ENCODE measurements at regions not wholly inside any gene's neighbourhood (a gene's known extent, or its start where the extent isn't known, plus 50 kb on each side); places are given as distances from the start of the nearest gene placed in this dataset.
"Not testable (repeated sequence)": the region's sequence is repeated elsewhere in the genome, so short reads cannot be mapped to it uniquely, and the experiment has no call there.

GRCh38 chr20:30297878-30298595 is 959.4 kb upstream of the DEFB115 start:
- not testable (repeated sequence) for DNase-seq

GRCh38 chr20:30300220-30300642 is 957.2 kb upstream of the DEFB115 start:
- DNase-seq, result not testable (repeated sequence)

DNA sequence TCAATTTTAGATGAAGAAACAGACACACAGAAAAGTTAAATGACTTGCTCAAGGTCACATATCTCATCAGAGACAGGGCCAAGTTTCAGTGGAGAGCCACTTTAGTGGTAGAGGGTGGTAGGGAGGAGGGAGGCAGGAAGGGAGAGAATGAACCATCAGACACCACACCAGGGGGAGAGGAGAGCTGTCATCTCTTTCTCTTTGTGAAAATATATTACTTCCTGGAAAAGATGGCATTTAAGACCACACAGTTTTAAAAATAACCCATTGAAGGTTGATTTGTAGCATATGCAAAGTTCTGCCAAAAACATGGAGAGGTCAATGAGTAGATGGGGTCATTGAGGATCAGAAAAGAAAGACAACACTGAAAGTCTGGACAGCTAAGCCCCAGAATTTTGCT is 954.7 kb upstream of the DEFB115 start:
- DNase-seq, result not testable (repeated sequence)

DNA sequence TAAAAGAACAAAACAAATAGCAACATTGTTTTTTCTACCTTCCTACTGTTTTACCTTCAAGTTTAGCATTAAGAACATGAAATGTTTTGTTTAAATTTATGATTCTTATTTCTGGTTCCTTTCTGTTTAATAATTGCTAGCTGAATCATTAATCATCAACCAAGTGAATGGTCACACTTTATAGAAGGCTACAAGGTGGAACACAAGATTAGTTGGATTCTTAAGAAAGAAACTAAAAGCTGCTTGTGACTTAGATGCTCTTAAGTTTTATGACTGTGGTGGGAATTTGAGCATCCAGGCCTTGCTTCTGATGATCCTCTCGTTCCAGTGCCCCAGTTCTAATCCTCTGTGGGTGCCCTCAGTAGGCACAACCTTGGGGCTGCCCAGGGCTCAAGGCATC is 947.5 kb upstream of the DEFB115 start:
- not testable (repeated sequence) for DNase-seq

GRCh38 chr20:30310385-30310784 is 947.1 kb upstream of the DEFB115 start:
- not testable (repeated sequence) for DNase-seq

- not testable (repeated sequence) for DNase-seq
Observed at GRCh38 chr20:30312220-30312619, 945.2 kb upstream of the DEFB115 start.

- DNase-seq, result not testable (repeated sequence)
Observed at GRCh38 chr20:30313660-30314059, 943.8 kb upstream of the DEFB115 start.

DNA sequence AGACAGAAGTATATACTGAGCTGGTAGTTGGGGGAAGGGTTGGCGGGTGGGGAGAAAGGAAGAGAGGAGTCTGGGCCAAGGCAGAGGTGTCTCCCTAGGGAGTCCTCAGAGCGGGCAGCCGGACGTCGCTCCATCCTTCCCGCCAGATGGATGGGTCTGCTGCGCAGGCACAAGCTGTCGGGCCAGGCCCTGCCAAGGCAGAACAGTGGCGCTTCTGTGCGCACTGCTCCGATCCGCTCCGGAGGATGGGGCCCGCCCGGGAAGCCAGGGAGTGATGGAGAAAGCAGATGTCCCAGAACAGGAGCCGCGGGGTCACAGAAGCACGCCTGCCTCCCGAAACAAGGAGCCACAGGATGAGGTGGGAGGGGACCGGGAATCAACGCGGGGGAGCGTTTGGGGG is 941.4 kb upstream of the DEFB115 start:
- not testable (repeated sequence) for DNase-seq

DNA sequence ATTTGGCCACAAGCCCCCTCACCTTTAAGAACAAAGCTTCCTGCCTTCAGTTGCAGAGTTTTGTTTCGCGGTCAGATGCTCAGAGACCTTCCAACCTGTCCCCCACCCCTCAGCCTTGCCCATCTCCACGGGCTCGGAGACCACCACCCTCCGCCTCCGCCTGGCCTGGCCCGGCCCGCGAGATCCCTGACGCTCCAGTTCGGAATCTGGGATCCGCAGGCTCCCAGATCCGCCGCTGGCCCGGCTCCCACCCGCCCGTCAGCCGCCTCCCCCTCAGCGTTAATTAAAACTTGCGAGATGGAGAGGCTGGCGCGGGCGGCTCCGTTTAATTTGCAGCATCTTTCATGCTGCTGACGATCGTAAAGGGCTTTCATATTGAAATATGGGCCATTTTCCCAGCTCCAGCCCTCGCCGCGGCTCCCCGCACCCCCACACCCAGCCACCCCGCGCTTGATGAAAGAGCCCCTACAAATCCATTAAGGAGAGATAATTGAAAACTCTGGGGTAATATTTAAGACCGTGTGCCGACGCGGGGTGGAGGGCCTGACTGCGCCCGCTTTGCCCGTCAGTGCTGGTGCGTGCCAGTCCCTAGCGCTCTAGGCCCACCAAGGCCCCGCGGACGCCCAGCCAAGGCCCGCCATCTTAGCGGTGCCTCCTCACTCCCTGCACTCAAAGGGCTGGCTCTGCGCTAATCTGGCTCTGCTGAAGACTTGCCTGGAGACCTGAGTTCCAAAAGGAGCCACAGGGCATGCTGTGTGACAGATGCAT is 940.7 kb upstream of the DEFB115 start:
- DNase-seq, result not testable (repeated sequence)

DNA sequence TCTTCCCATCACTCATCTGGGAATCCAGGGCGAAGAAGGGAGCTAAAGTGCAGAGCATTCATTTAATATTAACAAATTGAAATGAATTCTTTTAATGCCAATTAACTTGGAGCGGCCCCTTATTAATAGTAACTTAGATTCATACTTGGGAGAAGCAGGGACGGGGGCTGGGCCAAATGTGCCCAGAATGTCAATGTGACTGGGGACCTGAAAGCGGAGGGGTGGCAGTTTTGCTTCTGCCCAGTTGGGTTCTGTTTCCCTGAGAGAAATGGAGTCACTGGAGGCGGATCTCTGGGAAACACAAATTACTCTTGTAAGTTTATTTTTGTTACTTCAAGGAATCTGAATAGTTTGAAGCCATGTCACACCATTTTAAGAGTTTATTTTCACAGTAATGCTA is 923.7 kb upstream of the DEFB115 start:
- not testable (repeated sequence) for DNase-seq

- DNase-seq, result not testable (repeated sequence)
Observed at GRCh38 chr20:30337556-30337955, 919.9 kb upstream of the DEFB115 start.

GRCh38 chr20:30348932-30349331 is 908.5 kb upstream of the DEFB115 start:
- peak; percentile 1 for DNase-seq

- DNase-seq, result not testable (repeated sequence)
Observed at GRCh38 chr20:30356854-30357467, 900.5 kb upstream of the DEFB115 start.

- DNase-seq, result not testable (repeated sequence)
Observed at GRCh38 chr20:30361756-30362155, 895.7 kb upstream of the DEFB115 start.

DNA sequence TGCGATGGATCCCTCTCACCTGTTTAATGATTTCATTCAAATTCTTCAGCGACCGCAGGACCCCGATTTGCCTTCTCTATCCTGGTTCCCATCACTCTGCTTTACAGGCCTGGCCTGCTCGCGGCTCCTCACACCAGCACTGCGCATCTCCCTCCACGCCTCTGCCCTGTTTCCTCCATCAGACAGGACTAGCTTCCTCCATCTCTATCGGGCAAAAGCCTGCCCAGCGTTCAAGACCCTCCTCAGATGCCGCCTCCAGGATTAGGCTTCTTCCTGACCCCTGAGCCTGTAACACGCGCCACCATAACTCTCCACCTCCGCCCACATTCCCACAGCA is 881.1 kb upstream of the DEFB115 start:
- DNase-seq, result not testable (repeated sequence)

- DNase-seq, result peak; percentile 81
Observed at GRCh38 chr20:30376767-30377658, 880.5 kb upstream of the DEFB115 start.

DNA sequence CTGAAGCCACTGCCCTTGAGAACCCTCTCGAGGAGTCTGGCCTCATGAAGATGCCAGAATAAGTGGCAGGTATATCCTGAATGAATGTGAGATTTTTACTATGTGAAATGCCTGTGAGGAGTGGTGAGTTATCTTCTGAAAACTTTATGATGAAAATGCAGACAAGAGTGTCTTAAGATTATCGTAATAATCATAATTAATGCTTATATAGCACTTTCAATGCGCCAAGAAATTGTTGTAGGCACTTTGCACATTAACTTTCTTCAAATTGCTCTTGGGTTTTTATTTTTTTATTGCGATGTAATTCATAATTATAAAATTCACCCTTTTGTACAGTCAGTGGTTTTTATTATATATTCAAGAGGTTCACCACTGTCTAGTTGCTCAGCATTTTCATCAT is 879.1 kb upstream of the DEFB115 start:
- not testable (repeated sequence) for DNase-seq

GRCh38 chr20:30378721-30379120 is 878.7 kb upstream of the DEFB115 start:
- DNase-seq, result not testable (repeated sequence)

DNA sequence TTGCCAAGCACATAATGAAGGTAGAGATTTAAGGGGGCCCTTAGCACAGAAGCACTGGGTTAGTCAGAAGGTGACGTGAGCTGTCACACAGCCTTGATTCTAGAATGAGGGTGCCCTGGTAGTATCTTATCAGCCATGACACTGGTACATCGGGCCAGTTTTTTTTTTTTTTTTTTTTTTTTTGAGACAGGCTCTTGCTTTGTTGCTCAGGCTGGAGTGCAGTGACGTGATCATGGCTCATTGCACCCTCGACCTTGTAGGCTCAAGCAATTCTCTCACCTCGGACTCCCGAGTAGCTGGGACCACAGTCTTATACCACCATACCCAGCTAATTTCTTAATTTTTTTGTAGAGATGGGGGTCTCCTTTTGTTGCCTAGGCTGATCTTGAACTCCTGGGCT is 872.6 kb upstream of the DEFB115 start:
- DNase-seq, result not testable (repeated sequence)

- not testable (repeated sequence) for DNase-seq
Observed at GRCh38 chr20:30386099-30386498, 871.4 kb upstream of the DEFB115 start.

GRCh38 chr20:30387823-30388222 is 869.6 kb upstream of the DEFB115 start:
- not testable (repeated sequence) for DNase-seq

GRCh38 chr20:30393523-30393922 is 863.9 kb upstream of the DEFB115 start:
- DNase-seq, result not testable (repeated sequence)

DNA sequence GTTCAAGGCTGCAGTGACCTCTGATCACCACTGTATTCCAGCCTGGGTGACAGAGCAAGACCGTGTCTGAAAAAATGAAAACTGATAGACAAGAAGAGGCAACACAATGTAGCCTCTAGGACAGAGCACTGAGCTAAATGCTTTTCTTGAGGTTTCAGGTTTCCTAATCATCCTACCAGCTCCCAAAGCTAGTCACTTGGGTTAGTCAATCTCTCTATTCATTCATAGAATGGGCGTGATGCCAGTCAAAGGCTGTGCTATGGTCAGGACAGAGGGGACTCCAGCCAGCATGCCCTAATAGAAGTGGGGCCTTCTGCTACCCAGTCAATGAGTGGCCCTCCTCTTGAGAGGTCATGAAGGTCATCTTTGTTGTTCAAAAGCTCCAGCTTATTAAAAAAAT is 860.4 kb upstream of the DEFB115 start:
- not testable (repeated sequence) for DNase-seq
